Panc1 (cell line): ENCODE measurements at regions not wholly inside any gene's neighbourhood (a gene's known extent, or its start where the extent isn't known, plus 50 kb on each side); places are given as distances from the start of the nearest gene placed in this dataset.

Experiments used
- ATAC-seq: fragments of 200-7000 bp; cut with Tn5 transposase; 2 replicates; pipeline ENCODE4 v1.9.1; 2020; ENCODE audit warnings: mild to moderate bottlenecking, moderate library complexity
- BruUV-seq: library from RNA; stranded (reverse); fragments of 400-500 nt; replicated peaks from 2 replicates; lab custom pipeline; 2021; lab: Mats Ljungman, UMichigan
- CTCF ChIA-PET: fragments of 300-600 bp; sonication (Branson Sonifier 250); formaldehyde crosslinking; loops from one replicate; lab custom pipeline; 2022; ENCODE audit warnings: antibody characterized with exemption; lab: Charles Lee
- POLR2A ChIA-PET: fragments of 300-600 bp; sonication (Branson Sonifier 250); formaldehyde crosslinking; loops from one replicate; lab custom pipeline; 2022; ENCODE audit warnings: antibody characterized with exemption; lab: Charles Lee
- DNase-seq: peaks from one replicate; pipeline ENCODE4 v3.0.0-alpha.2; 2010; ENCODE audit warnings: low read depth, low spot score
- H3K27ac ChIP-seq: 2 replicates; pipeline ENCODE4 v1.5.1; 2011; ENCODE audit warnings: mild to moderate bottlenecking, low read length, inconsistent platforms
- H3K27me3 ChIP-seq: fragments of 200-500 bp; sonication (Bioruptor generic); 2 replicates; pipeline ENCODE4 v1.6.0; 2014; ENCODE audit warnings: low read length, inconsistent platforms; ENCODE audit not compliant: control insufficient read depth, insufficient read depth
- H3K36me3 ChIP-seq: fragments of 200-500 bp; sonication (Bioruptor generic); 2 replicates; pipeline ENCODE4 v1.5.1; 2014; ENCODE audit warnings: inconsistent platforms, mild to moderate bottlenecking, low read length, moderate library complexity; ENCODE audit not compliant: control insufficient read depth, insufficient read depth
- H3K4me1 ChIP-seq: 2 replicates; pipeline ENCODE4 v1.5.1; 2011; ENCODE audit warnings: inconsistent platforms, mild to moderate bottlenecking, low read length, moderate library complexity; ENCODE audit not compliant: control insufficient read depth, insufficient read depth
- H3K4me3 ChIP-seq, 2 experiments: 2 replicates each; pipeline ENCODE4 v1.5.1; 2011 to 2012; ENCODE audit warnings: low read depth in 2 of 2, low read length in 2 of 2, mild to moderate bottlenecking in 2 of 2, inconsistent platforms in 1 of 2, moderate library complexity in 1 of 2
- H3K9me3 ChIP-seq: fragments of 200-500 bp; sonication (Bioruptor generic); 2 replicates; pipeline ENCODE4 v1.5.1; 2014; ENCODE audit warnings: low read depth, mild to moderate bottlenecking, inconsistent platforms, low read length, moderate library complexity; ENCODE audit not compliant: control insufficient read depth, insufficient read depth
- POLR2AphosphoS5 ChIP-seq: IDR thresholded peaks from 2 replicates; pipeline ENCODE4 v1.6.1; 2012; ENCODE audit warnings: mild to moderate bottlenecking, low read depth, low read length, moderate library complexity
- SIN3A ChIP-seq: IDR thresholded peaks from 2 replicates; pipeline ENCODE4 v1.6.1; 2012; ENCODE audit warnings: low read depth, mild to moderate bottlenecking, low read length, moderate library complexity, borderline replicate concordance; ENCODE audit not compliant: insufficient read depth
- TCF7L2 ChIP-seq: IDR thresholded peaks from 2 replicates; pipeline ENCODE4 v1.6.1; 2011; ENCODE audit warnings: mild to moderate bottlenecking, low read depth, low read length, inconsistent platforms
- in situ Hi-C: cut with HindIII; loops from 2 replicates; pipeline ENCODE4 v1.10.0; 2016; ENCODE audit warnings: low sequenced_read_pairs, low pct_unique_long_range_greater_than_20kb
- intact Hi-C: fragments of 100-400 bp; cut with micrococcal nuclease; formaldehyde crosslinking; loops from one replicate; pipeline ENCODE4 v1.10.0; 2022; ENCODE audit not compliant: unreplicated experiment
- TF ChIP-seq, protein P1 (sequence below): fragments of 450-650 bp; IDR thresholded peaks from 2 replicates; pipeline ENCODE4 v1.5.1; 2017; ENCODE audit warnings: mild to moderate bottlenecking
- TF ChIP-seq, protein P2 (sequence below), 2 experiments: IDR thresholded peaks; 2 replicates each; pipeline ENCODE4 v1.6.1; 2011 to 2012; ENCODE audit warnings: low read depth in 2 of 2, control low read depth in 1 of 2, low read length in 1 of 2, mild to moderate bottlenecking in 1 of 2, moderate library complexity in 1 of 2; ENCODE audit not compliant: insufficient read depth in 1 of 2

GRCh38 chr6:170205126-170205525 lies 85.8 kb downstream of the DLL1 start:
- POLR2A ChIA-PET: no interaction called here
- in situ Hi-C loops: no loop called here

GRCh38 chr6:170203212-170203611 lies 87.7 kb downstream of the DLL1 start:
- ATAC-seq (no peak), DNase-seq (no peak)
- no peaks in the 10 kb centered on the region for H3K36me3 ChIP-seq
- no peak overlapping the region for H3K4me3 ChIP-seq
- TF ChIP-seq POLR2AphosphoS5: no peak
- TF ChIP-seq, protein P1, sequence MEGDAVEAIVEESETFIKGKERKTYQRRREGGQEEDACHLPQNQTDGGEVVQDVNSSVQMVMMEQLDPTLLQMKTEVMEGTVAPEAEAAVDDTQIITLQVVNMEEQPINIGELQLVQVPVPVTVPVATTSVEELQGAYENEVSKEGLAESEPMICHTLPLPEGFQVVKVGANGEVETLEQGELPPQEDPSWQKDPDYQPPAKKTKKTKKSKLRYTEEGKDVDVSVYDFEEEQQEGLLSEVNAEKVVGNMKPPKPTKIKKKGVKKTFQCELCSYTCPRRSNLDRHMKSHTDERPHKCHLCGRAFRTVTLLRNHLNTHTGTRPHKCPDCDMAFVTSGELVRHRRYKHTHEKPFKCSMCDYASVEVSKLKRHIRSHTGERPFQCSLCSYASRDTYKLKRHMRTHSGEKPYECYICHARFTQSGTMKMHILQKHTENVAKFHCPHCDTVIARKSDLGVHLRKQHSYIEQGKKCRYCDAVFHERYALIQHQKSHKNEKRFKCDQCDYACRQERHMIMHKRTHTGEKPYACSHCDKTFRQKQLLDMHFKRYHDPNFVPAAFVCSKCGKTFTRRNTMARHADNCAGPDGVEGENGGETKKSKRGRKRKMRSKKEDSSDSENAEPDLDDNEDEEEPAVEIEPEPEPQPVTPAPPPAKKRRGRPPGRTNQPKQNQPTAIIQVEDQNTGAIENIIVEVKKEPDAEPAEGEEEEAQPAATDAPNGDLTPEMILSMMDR: no peak
- TF ChIP-seq, protein P2, sequence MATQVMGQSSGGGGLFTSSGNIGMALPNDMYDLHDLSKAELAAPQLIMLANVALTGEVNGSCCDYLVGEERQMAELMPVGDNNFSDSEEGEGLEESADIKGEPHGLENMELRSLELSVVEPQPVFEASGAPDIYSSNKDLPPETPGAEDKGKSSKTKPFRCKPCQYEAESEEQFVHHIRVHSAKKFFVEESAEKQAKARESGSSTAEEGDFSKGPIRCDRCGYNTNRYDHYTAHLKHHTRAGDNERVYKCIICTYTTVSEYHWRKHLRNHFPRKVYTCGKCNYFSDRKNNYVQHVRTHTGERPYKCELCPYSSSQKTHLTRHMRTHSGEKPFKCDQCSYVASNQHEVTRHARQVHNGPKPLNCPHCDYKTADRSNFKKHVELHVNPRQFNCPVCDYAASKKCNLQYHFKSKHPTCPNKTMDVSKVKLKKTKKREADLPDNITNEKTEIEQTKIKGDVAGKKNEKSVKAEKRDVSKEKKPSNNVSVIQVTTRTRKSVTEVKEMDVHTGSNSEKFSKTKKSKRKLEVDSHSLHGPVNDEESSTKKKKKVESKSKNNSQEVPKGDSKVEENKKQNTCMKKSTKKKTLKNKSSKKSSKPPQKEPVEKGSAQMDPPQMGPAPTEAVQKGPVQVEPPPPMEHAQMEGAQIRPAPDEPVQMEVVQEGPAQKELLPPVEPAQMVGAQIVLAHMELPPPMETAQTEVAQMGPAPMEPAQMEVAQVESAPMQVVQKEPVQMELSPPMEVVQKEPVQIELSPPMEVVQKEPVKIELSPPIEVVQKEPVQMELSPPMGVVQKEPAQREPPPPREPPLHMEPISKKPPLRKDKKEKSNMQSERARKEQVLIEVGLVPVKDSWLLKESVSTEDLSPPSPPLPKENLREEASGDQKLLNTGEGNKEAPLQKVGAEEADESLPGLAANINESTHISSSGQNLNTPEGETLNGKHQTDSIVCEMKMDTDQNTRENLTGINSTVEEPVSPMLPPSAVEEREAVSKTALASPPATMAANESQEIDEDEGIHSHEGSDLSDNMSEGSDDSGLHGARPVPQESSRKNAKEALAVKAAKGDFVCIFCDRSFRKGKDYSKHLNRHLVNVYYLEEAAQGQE (IDR thresholded peaks at IDR 0.05; ENCODE audit: insufficient read depth in 1 of 2, low read depth in 2 of 2, low read length in 1 of 2): no peak
- TF ChIP-seq SIN3A: no peak
- no peak for TF ChIP-seq TCF7L2
- no TSS peak for BruUV-seq
- H3K27ac ChIP-seq: no peak overlapping the region
- in situ Hi-C loops: no loop called here
- H3K27me3 ChIP-seq: no peaks in the 10 kb centered on the region; the same call in 1 of the 2 replicates
- ChIA-PET POLR2A (no interaction called here), CTCF (interaction anchor here (0.6 kb wide), 1 partner anchor 415 kb away, joined by 3 read pairs; no protein-coding TSS in a partner anchor)
- H3K4me1 ChIP-seq: no peaks in the 10 kb centered on the region
- H3K9me3 ChIP-seq: no peaks in the 10 kb centered on the region
- intact Hi-C loops: no loop called here

More at GRCh38 chr6:170205126-170205525, 85.8 kb downstream of the DLL1 start:
- Histone ChIP-seq H3K4me3 (no peak overlapping the region), H3K9me3 (no peaks in the 10 kb centered on the region), H3K36me3 (no peaks in the 10 kb centered on the region), H3K27ac (no peak overlapping the region), H3K4me1 (no peaks in the 10 kb centered on the region), H3K27me3 (peaks cover 2% of the 10 kb centered on the region; the same call in 1 of the 2 replicates)
- intact Hi-C loops: no loop called here
- DNase-seq: no peak
- no TSS peak for BruUV-seq
- TF ChIP-seq POLR2AphosphoS5 (no peak), SIN3A (no peak), TCF7L2 (no peak)
- TF ChIP-seq, protein P1: no peak
- TF ChIP-seq, protein P2 (IDR thresholded peaks at IDR 0.05; ENCODE audit: insufficient read depth in 1 of 2, low read depth in 2 of 2, low read length in 1 of 2): no peak
- ATAC-seq: no peak
- CTCF ChIA-PET: no interaction called here
